GM12864 (cell line): ENCODE measurements at regions not wholly inside any gene's neighbourhood (a gene's known extent, or its start where the extent isn't known, plus 50 kb on each side); places are given as distances from the start of the nearest gene placed in this dataset.

Source experiments
- DNase-seq: peaks from one replicate; pipeline ENCODE4 v3.0.0-alpha.2; 2011; ENCODE audit warnings: low read depth
- H3K4me3 ChIP-seq: 2 replicates; pipeline ENCODE4 v1.5.1; 2011; ENCODE audit warnings: mild to moderate bottlenecking, low read depth, low read length, control low read depth
- TF ChIP-seq, protein P1 (sequence below): IDR thresholded peaks from 2 replicates; pipeline ENCODE4 v1.5.1; 2011; ENCODE audit warnings: low read depth, mild to moderate bottlenecking, moderate library complexity, low read length, control low read depth, inconsistent platforms; ENCODE audit errors: missing control alignments

DNA sequence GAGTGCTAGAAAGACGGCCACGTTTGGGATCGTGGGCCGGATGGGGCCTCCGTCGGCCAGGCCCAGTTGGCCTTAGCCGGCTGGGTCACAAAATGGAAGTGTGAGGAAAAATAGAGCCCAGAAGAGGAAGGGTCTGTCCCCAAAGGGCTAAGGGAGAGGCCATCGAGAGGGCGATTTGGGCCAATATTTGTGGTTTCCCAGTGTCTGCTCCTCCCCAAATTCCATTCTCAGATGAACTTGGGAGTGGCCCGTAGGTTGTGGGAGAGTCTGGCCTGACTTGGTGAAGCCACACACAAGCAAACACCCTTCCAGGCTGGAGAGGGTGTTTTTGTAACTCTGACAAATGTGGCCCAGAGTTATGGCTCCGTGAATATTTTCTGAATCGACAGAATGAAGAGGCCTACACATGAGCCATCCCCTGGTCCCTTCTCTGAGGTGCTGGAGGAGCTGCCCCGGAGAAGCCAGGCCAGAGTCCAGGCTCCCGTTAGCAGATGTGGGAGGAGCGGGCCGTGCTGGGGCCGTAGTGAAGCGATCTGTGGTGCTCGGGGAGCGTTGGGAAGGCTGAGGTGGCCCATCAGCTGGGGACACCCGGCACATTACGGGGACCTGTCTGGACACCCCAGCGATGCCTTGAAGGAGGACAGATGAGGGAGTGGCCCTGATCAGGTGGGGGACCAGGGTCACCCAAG lies 73.5 kb upstream of the PPARA start:
- DNase-seq: no peak
- TF ChIP-seq, protein P1, sequence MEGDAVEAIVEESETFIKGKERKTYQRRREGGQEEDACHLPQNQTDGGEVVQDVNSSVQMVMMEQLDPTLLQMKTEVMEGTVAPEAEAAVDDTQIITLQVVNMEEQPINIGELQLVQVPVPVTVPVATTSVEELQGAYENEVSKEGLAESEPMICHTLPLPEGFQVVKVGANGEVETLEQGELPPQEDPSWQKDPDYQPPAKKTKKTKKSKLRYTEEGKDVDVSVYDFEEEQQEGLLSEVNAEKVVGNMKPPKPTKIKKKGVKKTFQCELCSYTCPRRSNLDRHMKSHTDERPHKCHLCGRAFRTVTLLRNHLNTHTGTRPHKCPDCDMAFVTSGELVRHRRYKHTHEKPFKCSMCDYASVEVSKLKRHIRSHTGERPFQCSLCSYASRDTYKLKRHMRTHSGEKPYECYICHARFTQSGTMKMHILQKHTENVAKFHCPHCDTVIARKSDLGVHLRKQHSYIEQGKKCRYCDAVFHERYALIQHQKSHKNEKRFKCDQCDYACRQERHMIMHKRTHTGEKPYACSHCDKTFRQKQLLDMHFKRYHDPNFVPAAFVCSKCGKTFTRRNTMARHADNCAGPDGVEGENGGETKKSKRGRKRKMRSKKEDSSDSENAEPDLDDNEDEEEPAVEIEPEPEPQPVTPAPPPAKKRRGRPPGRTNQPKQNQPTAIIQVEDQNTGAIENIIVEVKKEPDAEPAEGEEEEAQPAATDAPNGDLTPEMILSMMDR: no peak

DNA sequence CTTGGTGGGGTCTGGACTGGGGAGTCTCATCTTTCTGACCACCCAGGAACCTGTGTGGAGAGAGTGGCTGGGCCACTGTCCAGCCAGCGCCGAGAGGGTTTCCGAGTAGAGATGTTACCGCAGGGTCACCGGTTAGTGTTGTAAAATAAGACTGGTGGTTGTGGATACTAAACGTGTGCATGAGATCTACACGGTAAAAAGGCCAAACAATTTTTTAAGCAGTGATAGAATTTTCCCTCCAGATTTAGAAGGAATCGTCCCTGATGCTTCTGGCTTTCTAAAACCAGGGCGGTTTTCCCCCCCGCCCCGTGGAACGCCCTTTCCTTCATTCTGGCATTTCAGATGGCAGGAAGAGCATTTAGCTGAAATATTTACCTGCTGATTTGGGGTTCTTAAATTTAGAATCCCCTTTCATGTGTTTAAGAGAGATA lies 72.6 kb upstream of the PPARA start:
- no peak for DNase-seq
- TF ChIP-seq, protein P1: no peak
- H3K4me3 ChIP-seq: no peak overlapping the region

More for the DNA sequence above, 73.5 kb upstream of the PPARA start:
- no peak overlapping the region for H3K4me3 ChIP-seq

DNA sequence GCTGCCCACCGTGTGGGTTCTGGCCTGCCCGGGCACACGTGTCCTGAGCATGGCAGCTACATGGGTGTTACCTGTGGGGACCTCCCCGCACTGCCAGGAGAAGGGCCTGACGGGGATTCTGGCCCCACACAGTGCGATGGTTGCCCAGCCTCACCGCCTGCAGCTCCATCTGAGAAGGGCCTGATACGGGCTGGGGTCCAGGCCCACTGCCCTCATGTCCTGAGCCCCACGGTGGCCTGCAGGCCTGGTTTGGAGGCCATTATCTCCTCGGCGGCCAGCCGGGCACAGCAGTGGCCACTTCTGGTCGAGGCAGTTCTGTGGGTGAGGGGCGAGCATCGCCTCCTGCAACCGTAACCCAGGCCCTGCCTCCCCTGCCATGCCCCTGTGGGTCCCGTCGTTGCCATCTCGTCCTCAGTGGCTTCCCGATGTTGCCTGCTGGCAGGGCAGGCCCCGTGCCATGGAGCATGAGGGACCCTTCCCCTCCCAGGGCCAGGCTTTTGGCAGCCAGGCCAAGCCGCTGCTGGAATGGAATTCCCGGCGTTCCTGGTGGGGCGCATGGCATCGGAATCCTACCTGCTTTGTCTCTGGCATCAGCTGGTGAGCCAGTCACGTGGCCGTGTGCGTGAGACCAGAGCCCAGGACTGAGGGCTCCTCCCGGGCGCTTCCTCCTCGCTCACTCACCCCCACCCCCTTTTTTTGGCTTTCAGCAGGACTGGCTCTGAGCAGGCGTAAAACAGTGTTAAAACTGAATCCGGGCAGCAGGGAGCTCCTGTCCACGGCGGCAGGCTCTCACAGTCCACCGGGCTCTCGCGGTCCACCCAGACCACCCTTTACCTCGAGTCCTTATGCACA lies 71.9 kb upstream of the PPARA start:
- H3K4me3 ChIP-seq: no peak overlapping the region
- TF ChIP-seq, protein P1: no peak
- DNase-seq: no peak

DNA sequence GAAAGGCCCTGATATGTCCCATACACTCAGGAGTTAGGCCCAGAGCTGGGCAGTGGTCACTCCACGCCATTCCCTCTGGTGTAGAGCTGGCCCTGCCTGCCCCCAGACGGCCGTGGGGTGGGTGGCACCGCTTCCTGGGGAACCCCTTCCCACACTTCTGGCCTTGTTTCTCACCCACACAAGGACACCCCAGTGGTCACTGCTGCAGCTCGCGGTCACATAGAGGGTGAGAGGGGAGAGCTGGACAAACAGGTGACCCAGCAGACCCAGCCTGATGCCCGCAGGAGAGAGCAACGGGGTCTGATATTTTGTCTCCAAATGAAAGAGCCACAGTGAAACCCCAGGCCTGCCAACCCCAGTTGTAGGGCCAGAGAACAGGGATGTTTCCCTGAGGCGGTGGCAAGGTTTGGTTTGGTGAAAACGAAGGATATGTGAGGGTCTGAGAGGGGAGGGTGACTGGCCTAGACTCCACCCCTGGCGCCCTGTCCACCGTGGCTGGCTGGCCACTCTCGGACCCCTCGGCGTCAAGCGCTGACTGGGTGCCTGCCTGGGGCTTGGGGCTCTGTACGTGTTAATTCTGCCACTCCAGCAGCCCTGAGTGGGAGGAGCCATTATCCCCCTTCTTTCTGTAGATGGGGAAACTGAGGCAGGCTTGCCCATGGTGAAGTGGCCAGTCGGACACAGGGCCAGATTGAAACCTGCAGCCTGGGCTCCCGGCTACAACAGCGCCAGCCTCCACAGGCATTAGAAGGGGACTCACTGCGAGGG lies 71.0 kb upstream of the PPARA start:
- H3K4me3 ChIP-seq: no peak overlapping the region

DNA sequence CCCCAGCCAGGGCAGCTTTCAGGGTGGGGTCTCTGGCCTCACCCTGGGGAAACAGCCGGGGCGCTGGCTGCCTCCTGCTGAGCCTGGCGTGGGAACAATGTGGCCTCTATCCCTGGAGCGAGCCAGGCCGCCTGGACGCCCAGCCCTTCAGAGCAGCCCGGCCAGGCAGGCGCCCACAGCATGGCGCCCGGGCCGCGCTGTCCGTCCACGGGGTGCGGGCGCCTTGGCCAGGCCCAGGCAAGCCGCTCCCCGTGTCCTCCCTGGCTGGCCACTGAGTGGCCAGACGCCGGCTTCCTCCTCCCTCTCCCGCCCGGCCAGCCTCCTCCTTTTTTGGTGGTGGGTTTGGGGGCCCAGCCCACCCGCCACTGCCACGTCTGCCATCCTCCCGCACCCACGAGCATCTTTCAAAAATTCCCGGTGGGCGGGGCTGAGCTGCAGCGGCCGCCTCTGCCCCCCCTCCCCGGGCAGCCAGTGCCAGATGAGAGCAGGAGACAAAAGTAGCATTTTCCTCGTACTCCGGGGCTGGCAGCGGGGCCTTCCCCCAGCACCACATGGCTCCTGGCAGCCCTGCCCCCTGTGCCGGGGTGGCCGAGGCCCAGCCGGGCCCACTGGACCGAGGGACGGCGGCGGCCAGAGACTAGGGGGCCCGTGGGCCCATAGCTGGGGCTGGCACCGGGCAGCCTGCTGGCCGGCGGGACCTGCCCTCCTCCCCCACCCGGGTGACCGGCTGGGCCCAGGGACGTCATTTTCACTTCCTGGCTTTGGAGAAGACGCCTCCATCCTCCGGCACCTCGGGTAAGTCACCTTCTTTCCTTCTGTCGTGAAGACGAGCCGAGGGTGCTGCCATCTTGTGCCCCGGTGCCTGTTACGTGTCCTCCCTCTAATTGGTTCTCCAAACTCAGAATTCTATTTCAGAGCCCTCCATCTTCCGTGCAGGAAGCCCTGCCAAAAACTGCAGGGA lies 70.2 kb upstream of the PPARA start:
- no peak overlapping the region for H3K4me3 ChIP-seq
- no peak for DNase-seq
- TF ChIP-seq, protein P1: no peak

More for the DNA sequence above, 71.0 kb upstream of the PPARA start:
- TF ChIP-seq, protein P1: no peak
- no peak for DNase-seq

DNA sequence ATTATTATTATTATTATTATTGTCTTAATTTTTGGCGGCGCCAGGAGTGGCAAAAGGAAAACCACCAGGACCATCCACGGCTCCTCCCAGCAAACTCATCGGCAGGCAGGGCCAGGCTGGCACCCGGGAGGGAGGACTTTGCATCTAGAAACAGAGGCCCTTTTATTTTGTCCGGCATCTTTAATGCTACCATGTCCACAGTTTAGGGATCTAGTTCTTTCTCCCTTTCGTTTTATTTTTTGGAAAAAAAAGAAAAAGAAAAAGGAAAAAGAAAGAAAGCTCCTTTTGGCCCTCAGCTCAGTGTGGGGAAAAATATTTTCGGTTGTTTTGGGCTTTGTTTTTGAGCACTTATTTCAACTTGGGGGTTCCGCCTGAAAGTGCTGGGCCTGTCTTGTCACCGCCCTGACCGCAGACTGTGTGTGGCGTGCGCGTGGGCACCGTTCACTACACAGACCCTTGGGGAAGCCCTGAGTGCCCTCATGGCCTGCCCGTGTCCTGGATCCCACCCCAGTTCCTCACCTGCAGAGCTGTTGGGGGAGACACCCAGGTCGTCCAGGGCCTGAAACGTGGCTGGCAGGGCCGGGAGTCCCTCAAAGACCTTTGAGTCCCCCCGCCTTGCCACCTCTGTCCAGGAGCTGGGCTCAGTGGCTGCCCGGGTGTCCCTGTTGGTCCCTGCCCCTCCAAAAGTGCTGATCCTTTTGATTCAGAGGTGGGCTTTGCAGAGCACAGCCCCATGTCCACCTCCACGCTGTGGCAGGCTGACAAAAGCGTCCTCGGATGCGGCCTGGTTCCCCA lies 69.1 kb upstream of the PPARA start:
- DNase-seq: no peak
- no peak overlapping the region for H3K4me3 ChIP-seq
- TF ChIP-seq, protein P1: no peak
